Mononuclear cell (primary cell): ENCODE measurements at regions not wholly inside any gene's neighbourhood (a gene's known extent, or its start where the extent isn't known, plus 50 kb on each side); places are given as distances from the start of the nearest gene placed in this dataset.

Experiments
- H3K27me3 ChIP-seq: 2 replicates; pipeline ENCODE4 v1.6.0; 2011; ENCODE audit warnings: low read length, control low read depth; ENCODE audit not compliant: insufficient read depth
- H3K4me1 ChIP-seq: 2 replicates; pipeline ENCODE4 v1.5.1; 2011; ENCODE audit warnings: mild to moderate bottlenecking, low read length, control low read depth; ENCODE audit not compliant: insufficient read depth
- H3K4me3 ChIP-seq: 2 replicates; pipeline ENCODE4 v1.5.1; 2011; ENCODE audit warnings: mild to moderate bottlenecking, low read length, moderate library complexity
- H3K9me3 ChIP-seq: 2 replicates; pipeline ENCODE4 v1.5.1; 2011; ENCODE audit warnings: low read depth, mild to moderate bottlenecking, control low read depth, low read length

DNA sequence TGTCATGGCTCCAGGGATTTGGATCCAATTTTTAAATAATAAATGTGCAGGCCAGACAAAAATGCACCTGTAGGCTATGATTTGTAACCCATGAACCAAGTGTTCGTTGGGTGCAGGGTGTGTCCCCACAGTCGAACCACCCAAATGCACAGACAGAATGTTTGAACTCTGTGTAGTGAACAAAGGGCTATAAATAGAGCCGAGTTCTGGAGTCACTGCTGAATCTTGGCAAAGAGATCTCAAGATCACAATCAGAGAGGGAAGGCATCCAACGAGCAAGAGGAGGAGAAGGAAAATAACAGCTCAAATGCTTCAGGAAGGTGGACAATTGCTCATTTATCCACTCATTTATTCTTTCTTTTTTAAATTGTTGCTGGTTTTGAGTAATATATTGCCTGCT, 547.9 kb downstream of the FGF9 start:
- Histone ChIP-seq H3K9me3 (no peaks in the 10 kb centered on the region), H3K4me1 (no peaks in the 10 kb centered on the region), H3K27me3 (no peaks in the 10 kb centered on the region), H3K4me3 (no peak overlapping the region)

GRCh38 chr13:22219709-22220108, 548.8 kb downstream of the FGF9 start:
- H3K9me3 ChIP-seq, result no peaks in the 10 kb centered on the region
- H3K4me3 ChIP-seq, result no peak overlapping the region

GRCh38 chr13:22220151-22221135, 549.6 kb downstream of the FGF9 start:
- no peak overlapping the region for H3K4me3 ChIP-seq
- no peaks in the 10 kb centered on the region for H3K27me3 ChIP-seq
- no peaks in the 10 kb centered on the region for H3K4me1 ChIP-seq

More at GRCh38 chr13:22219709-22220108, 548.8 kb downstream of the FGF9 start:
- Histone ChIP-seq H3K4me1 (no peaks in the 10 kb centered on the region), H3K27me3 (no peaks in the 10 kb centered on the region)

DNA sequence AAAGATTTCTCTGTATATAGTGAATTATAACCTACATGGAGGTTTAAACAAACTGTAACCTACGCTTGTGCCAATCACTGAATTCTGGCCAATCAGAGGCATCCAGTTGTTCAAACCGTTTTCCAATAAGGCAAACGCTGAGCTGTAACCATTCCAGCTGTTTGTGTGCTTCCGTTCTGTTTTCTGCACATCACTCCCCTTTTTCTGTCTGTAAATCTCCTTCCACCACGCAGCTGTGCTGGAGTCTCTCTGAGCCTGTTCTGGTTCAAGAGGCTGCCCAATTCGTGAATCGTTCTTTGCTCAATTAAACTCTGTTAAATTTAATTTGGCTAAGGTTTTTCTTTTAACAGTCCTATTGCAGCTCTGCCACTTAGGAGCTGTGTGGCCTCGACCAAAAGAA, 552.5 kb downstream of the FGF9 start:
- H3K9me3 ChIP-seq, result no peaks in the 10 kb centered on the region
- H3K27me3 ChIP-seq, result no peaks in the 10 kb centered on the region
- H3K4me1 ChIP-seq, result peaks cover 8% of the 10 kb centered on the region
- H3K4me3 ChIP-seq, result no peak overlapping the region

More at GRCh38 chr13:22220151-22221135, 549.6 kb downstream of the FGF9 start:
- H3K9me3 ChIP-seq, result no peaks in the 10 kb centered on the region

DNA sequence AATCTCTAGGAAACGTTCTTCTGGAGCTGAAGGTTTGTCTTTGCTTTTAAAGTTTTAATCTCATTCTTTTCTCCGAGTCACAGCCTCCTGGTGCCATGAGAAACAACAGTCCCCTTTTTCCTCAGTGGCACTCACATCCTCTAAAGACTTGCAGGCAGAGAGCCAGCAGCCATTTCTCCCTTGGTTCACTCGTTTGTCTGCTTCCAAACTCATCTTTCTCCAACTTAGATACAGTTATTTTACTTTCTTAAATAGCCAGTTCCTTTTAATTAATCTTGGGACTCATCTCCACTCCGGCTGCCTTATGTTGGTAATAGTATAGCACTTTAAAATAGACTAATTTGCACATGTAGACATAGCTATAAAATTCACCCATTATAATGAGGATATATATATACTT, 555.2 kb downstream of the FGF9 start:
- no peaks in the 10 kb centered on the region for H3K27me3 ChIP-seq
- no peak overlapping the region for H3K4me3 ChIP-seq
- peaks cover 8% of the 10 kb centered on the region for H3K4me1 ChIP-seq
- no peaks in the 10 kb centered on the region for H3K9me3 ChIP-seq

DNA sequence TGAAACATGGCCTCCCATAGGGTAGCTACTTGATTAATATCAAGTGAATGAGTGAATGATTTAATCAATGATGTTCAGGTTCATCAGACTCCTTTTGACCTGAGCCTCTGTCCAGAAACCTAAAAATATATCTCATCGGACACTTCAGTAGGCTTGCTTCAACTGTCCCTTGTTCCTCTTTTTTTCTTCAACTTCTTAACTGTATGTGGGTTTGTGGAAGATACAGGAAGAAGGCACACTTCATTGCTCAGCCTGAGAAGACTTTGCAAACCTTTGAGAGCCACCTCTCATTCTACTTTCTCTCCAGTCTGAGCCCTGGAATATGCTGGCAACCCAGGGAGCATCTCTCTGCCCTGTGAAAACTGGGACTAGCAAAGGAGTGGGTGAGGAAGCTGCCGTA, 557.0 kb downstream of the FGF9 start:
- peaks cover 8% of the 10 kb centered on the region for H3K4me1 ChIP-seq
- H3K4me3 ChIP-seq, result no peak overlapping the region
- H3K9me3 ChIP-seq, result no peaks in the 10 kb centered on the region
- H3K27me3 ChIP-seq, result no peaks in the 10 kb centered on the region

- Histone ChIP-seq H3K9me3 (no peaks in the 10 kb centered on the region), H3K4me1 (peaks cover 8% of the 10 kb centered on the region), H3K4me3 (no peak overlapping the region), H3K27me3 (no peaks in the 10 kb centered on the region)
These were observed 559.0 kb downstream of the FGF9 start for GRCh38 chr13:22229916-22230315.

DNA sequence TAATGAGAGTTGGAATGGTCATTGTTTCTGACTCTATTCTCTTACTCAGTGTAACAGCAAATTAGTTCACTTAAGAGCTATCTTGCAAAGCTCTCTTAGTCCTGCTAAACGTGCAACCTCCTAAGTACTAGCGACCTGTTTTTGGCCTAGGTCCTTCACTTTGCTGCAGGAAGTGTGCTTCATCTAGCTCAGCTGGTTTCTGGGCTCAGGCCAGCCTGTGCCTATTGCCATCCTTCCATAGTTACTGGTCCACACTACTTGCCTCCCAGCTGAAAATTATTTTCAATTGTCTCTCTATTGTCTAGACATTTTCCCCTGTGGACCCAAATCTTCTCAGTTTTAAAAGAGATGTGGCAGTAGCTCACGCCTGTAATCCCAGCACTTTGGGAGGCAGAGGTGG, 561.3 kb downstream of the FGF9 start:
- no peaks in the 10 kb centered on the region for H3K27me3 ChIP-seq
- H3K9me3 ChIP-seq, result no peaks in the 10 kb centered on the region
- no peak overlapping the region for H3K4me3 ChIP-seq
- peaks cover 12% of the 10 kb centered on the region for H3K4me1 ChIP-seq

DNA sequence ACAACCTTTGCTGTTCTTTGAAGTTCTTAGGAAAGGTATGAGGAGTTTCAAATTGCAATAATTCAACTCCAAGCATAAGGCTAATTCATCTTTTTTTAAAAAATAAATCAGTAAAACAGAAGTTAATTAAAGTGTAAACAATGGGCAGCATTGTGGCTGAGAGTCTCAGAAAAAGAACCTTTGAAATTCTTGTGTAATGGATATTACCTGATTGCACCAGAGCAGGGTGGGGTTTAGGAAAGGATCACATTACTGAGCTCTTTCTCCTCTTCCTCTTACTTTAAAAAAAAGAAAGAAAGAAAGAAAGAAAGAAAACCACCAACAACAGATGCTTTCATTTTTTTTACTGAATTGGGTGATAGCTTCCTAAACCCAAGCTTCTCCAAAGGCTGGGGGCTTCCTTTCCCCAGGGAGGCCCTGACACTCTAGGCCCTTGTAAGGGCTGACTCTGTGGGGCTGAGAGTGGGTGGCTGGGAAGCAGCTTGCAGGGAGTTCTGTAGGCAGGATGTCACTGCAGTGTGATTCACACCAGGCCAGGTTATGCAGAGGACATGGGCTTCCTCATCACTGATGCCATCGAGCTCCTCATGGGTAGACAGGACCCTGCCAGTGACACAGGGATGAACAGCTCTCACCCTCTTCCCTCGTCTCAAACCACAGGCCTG, 564.5 kb downstream of the FGF9 start:
- H3K27me3 ChIP-seq, result no peaks in the 10 kb centered on the region
- peaks cover 3% of the 10 kb centered on the region for H3K4me1 ChIP-seq
- no peaks in the 10 kb centered on the region for H3K9me3 ChIP-seq
- H3K4me3 ChIP-seq, result no peak overlapping the region

- Histone ChIP-seq H3K4me1 (peaks cover 3% of the 10 kb centered on the region), H3K4me3 (no peak overlapping the region), H3K27me3 (no peaks in the 10 kb centered on the region), H3K9me3 (no peaks in the 10 kb centered on the region)
These were observed 565.0 kb downstream of the FGF9 start for GRCh38 chr13:22235950-22236290.

- peaks cover 3% of the 10 kb centered on the region for H3K4me1 ChIP-seq
- no peaks in the 10 kb centered on the region for H3K27me3 ChIP-seq
- no peaks in the 10 kb centered on the region for H3K9me3 ChIP-seq
- H3K4me3 ChIP-seq, result no peak overlapping the region
These were observed 567.4 kb downstream of the FGF9 start for GRCh38 chr13:22238269-22238668.

GRCh38 chr13:22240716-22241115, 569.8 kb downstream of the FGF9 start:
- Histone ChIP-seq H3K4me3 (no peak overlapping the region), H3K27me3 (no peaks in the 10 kb centered on the region), H3K9me3 (no peaks in the 10 kb centered on the region), H3K4me1 (peaks cover under 1% of the 10 kb centered on the region)

DNA sequence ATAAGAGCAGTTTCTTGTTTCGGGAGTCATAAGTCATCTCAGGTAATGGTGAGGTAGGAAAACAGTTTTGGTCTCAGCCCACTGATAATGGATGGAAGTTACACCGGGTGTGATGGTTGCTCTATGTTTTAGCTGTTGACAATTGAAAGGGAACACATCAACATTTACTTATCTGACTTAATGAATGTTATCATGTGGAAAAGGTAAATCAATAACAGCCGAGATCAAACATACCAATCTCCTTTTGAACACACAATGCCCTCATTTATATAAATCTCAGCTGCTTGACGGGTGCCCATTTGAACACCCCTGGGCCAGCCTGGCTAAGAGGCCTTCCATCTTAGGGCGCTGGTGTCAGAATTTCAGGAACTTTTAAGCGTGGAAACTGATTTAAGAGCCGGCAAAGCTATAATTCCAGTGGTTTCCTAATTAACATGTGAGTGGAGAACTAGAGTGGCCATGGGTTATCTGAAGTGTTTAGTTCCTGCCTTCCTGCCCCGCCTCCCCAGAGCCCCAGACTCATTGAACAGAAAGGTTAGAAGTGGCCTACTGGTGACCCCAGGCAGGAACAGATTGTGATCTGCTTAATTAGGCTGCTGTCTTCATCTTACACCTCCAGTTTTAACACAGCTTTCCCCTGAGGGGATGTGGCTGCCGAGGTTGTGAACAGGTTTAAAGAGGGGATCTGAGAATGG, 572.7 kb downstream of the FGF9 start:
- Histone ChIP-seq H3K9me3 (no peaks in the 10 kb centered on the region), H3K27me3 (no peaks in the 10 kb centered on the region), H3K4me1 (no peaks in the 10 kb centered on the region), H3K4me3 (no peak overlapping the region)

GRCh38 chr13:22252281-22252830, 581.5 kb downstream of the FGF9 start:
- no peaks in the 10 kb centered on the region for H3K4me1 ChIP-seq
- no peaks in the 10 kb centered on the region for H3K9me3 ChIP-seq
- H3K4me3 ChIP-seq, result no peak overlapping the region
- no peaks in the 10 kb centered on the region for H3K27me3 ChIP-seq

- Histone ChIP-seq H3K4me1 (no peaks in the 10 kb centered on the region), H3K4me3 (no peak overlapping the region), H3K9me3 (no peaks in the 10 kb centered on the region), H3K27me3 (no peaks in the 10 kb centered on the region)
These were observed 582.2 kb downstream of the FGF9 start for GRCh38 chr13:22253107-22253506.
